Astrocyte (in vitro differentiated cells and primary cell): ENCODE measurements at regions not wholly inside any gene's neighbourhood (a gene's known extent, or its start where the extent isn't known, plus 50 kb on each side); places are given as distances from the start of the nearest gene placed in this dataset.

ENCODE experiments used
- DNase-seq: peaks from one replicate; pipeline ENCODE4 v3.0.0-alpha.2; 2010; ENCODE audit warnings: low read depth
- FAIRE-seq: peaks from 2 replicates; lab custom pipeline; 2011; peaks lifted over from hg19 to GRCh38; lab: Jason Lieb, UNC
- H2AFZ ChIP-seq: 2 replicates; pipeline ENCODE4 v1.6.0; 2012; ENCODE audit warnings: low read depth, low read length, inconsistent platforms
- H3K27ac ChIP-seq: 2 replicates; pipeline ENCODE4 v1.5.1; 2011; ENCODE audit warnings: low read depth, low read length, inconsistent platforms
- H3K27me3 ChIP-seq: 2 replicates; pipeline ENCODE4 v1.6.0; 2011; ENCODE audit warnings: low read length, inconsistent platforms; ENCODE audit not compliant: insufficient read depth
- H3K36me3 ChIP-seq: 2 replicates; pipeline ENCODE4 v1.5.1; 2011; ENCODE audit warnings: low read length, inconsistent platforms; ENCODE audit not compliant: insufficient read depth
- H3K4me1 ChIP-seq: 2 replicates; pipeline ENCODE4 v1.5.1; 2011; ENCODE audit warnings: low read length, inconsistent platforms; ENCODE audit not compliant: insufficient read depth
- H3K4me2 ChIP-seq: 2 replicates; pipeline ENCODE4 v1.6.0; 2012; ENCODE audit warnings: low read length, inconsistent platforms
- H3K4me3 ChIP-seq: 2 replicates; pipeline ENCODE4 v1.5.1; 2011; ENCODE audit warnings: low read depth, mild to moderate bottlenecking, low read length, inconsistent platforms; ENCODE audit not compliant: insufficient read depth
- H3K79me2 ChIP-seq: 2 replicates; pipeline ENCODE4 v1.6.0; 2012; ENCODE audit warnings: mild to moderate bottlenecking, low read length, inconsistent platforms; ENCODE audit not compliant: insufficient read depth
- H3K9ac ChIP-seq: 2 replicates; pipeline ENCODE4 v1.6.0; 2012; ENCODE audit warnings: mild to moderate bottlenecking, low read length, inconsistent platforms
- H3K9me3 ChIP-seq: 2 replicates; pipeline ENCODE4 v1.5.1; 2012; ENCODE audit warnings: low read depth, mild to moderate bottlenecking, low read length, inconsistent platforms; ENCODE audit not compliant: insufficient read depth
- H4K20me1 ChIP-seq: 2 replicates; pipeline ENCODE4 v1.6.0; 2012; ENCODE audit warnings: low read length, inconsistent platforms; ENCODE audit not compliant: insufficient read depth
- H3K27ac Mint-ChIP-seq: one replicate; pipeline ENCODE4 v1.8.0; 2021; ENCODE audit warnings: mild to moderate bottlenecking, mixed read lengths; ENCODE audit not compliant: unreplicated experiment
- H3K27me3 Mint-ChIP-seq: one replicate; pipeline ENCODE4 v1.8.0; 2021; ENCODE audit warnings: low read depth, mixed read lengths; ENCODE audit not compliant: unreplicated experiment
- H3K36me3 Mint-ChIP-seq: one replicate; pipeline ENCODE4 v1.8.0; 2021; ENCODE audit warnings: low read depth, mixed read lengths; ENCODE audit not compliant: unreplicated experiment
- H3K4me1 Mint-ChIP-seq: one replicate; pipeline ENCODE4 v1.8.0; 2021; ENCODE audit warnings: low read depth, mixed read lengths; ENCODE audit not compliant: unreplicated experiment
- H3K4me3 Mint-ChIP-seq: one replicate; pipeline ENCODE4 v1.8.0; 2021; ENCODE audit warnings: mild to moderate bottlenecking, moderate library complexity, mixed read lengths; ENCODE audit not compliant: unreplicated experiment
- H3K9me3 Mint-ChIP-seq: one replicate; pipeline ENCODE4 v1.8.0; 2021; ENCODE audit warnings: mild to moderate bottlenecking, mixed read lengths; ENCODE audit not compliant: unreplicated experiment
- CTCF ChIP-seq: IDR thresholded peaks from 2 replicates; pipeline ENCODE4 v1.5.1; 2011; ENCODE audit warnings: low read depth, mild to moderate bottlenecking, inconsistent platforms, low read length, moderate library complexity; ENCODE audit not compliant: insufficient read depth
- EZH2 ChIP-seq: IDR thresholded peaks from 2 replicates; pipeline ENCODE4 v1.6.1; 2012; ENCODE audit warnings: mild to moderate bottlenecking, low read length, inconsistent platforms; ENCODE audit not compliant: insufficient read depth

GRCh38 chr4:24002330-24002966 lies 112.6 kb upstream of the PPARGC1A start:
- Histone ChIP-seq H3K27me3 (no peaks in the 10 kb centered on the region), H4K20me1 (no peaks in the 10 kb centered on the region), H3K36me3 (no peaks in the 10 kb centered on the region), H3K4me3 (no peak overlapping the region), H2AFZ (no peak overlapping the region), H3K27ac (no peak overlapping the region), H3K4me2 (no peak overlapping the region), H3K4me1 (peaks cover 7% of the 10 kb centered on the region), H3K9me3 (no peaks in the 10 kb centered on the region), H3K9ac (no peak overlapping the region), H3K79me2 (no peaks in the 10 kb centered on the region)
- Mint-ChIP-seq H3K27ac (no peak overlapping the region), H3K4me1 (peaks cover 20% of the 10 kb centered on the region), H3K4me3 (no peak overlapping the region), H3K9me3 (no peaks in the 10 kb centered on the region), H3K27me3 (no peaks in the 10 kb centered on the region), H3K36me3 (no peaks in the 10 kb centered on the region)
- DNase-seq (peak; percentile 73), FAIRE-seq (no peak)
- TF ChIP-seq CTCF (no peak), EZH2 (no peak)

GRCh38 chr4:24001486-24002329 lies 111.9 kb upstream of the PPARGC1A start:
- no peak overlapping the region for H3K9ac ChIP-seq
- FAIRE-seq = no peak
- Mint-ChIP-seq H3K9me3 (no peaks in the 10 kb centered on the region), H3K4me1 (peaks cover 18% of the 10 kb centered on the region), H3K36me3 (no peaks in the 10 kb centered on the region), H3K27me3 (no peaks in the 10 kb centered on the region), H3K27ac (no peak overlapping the region), H3K4me3 (no peak overlapping the region)
- peaks cover 7% of the 10 kb centered on the region for H3K4me1 ChIP-seq
- no peaks in the 10 kb centered on the region for H3K79me2 ChIP-seq
- H3K4me3 ChIP-seq = no peak overlapping the region
- H3K27ac ChIP-seq = no peak overlapping the region
- no peak overlapping the region for H2AFZ ChIP-seq
- H3K9me3 ChIP-seq = no peaks in the 10 kb centered on the region
- no peak for DNase-seq
- H3K36me3 ChIP-seq = no peaks in the 10 kb centered on the region
- no peaks in the 10 kb centered on the region for H3K27me3 ChIP-seq
- TF ChIP-seq EZH2 (no peak), CTCF (no peak)
- no peaks in the 10 kb centered on the region for H4K20me1 ChIP-seq
- H3K4me2 ChIP-seq = no peak overlapping the region

- Histone ChIP-seq H2AFZ (no peak overlapping the region), H3K9ac (no peak overlapping the region), H3K9me3 (no peaks in the 10 kb centered on the region), H3K27ac (no peak overlapping the region), H4K20me1 (no peaks in the 10 kb centered on the region), H3K4me3 (no peak overlapping the region), H3K4me1 (peaks cover 7% of the 10 kb centered on the region), H3K36me3 (no peaks in the 10 kb centered on the region), H3K4me2 (no peak overlapping the region), H3K27me3 (no peaks in the 10 kb centered on the region), H3K79me2 (no peaks in the 10 kb centered on the region)
- no peak for TF ChIP-seq EZH2
- no peak overlapping the region for H3K27ac Mint-ChIP-seq
- H3K4me3 Mint-ChIP-seq = no peak overlapping the region
- peaks cover 1% of the 10 kb centered on the region for H3K36me3 Mint-ChIP-seq
- H3K4me1 Mint-ChIP-seq = peaks cover 18% of the 10 kb centered on the region
- peaks cover 2% of the 10 kb centered on the region for H3K27me3 Mint-ChIP-seq
- H3K9me3 Mint-ChIP-seq = no peaks in the 10 kb centered on the region
- DNase-seq = no peak
- no peak for FAIRE-seq
Measured at GRCh38 chr4:24000470-24000831, 110.6 kb upstream of the PPARGC1A start.
